Tongue (tissue), 1 donor: ENCODE measurements at regions not wholly inside any gene's neighbourhood (a gene's known extent, or its start where the extent isn't known, plus 50 kb on each side); places are given as distances from the start of the nearest gene placed in this dataset.
"Not testable (repeated sequence)": the region's sequence is repeated elsewhere in the genome, so short reads cannot be mapped to it uniquely, and the experiment has no call there.

Source experiments
- DNase-seq: peaks from one replicate; pipeline ENCODE4 v3.0.0-alpha.2; 2015

- DNase-seq, result peak; percentile 95
Measured at GRCh38 chr14:22386924-22387775, 201.9 kb downstream of the DAD1 start.

GRCh38 chr14:22384974-22385526 is 204.0 kb downstream of the DAD1 start:
- DNase-seq, result no peak

- DNase-seq, result no peak
Measured at GRCh38 chr14:22384167-22384549, 204.9 kb downstream of the DAD1 start.

- DNase-seq, result no peak
Measured at GRCh38 chr14:22383515-22384166, 205.4 kb downstream of the DAD1 start.

- DNase-seq, result no peak
Measured at GRCh38 chr14:22382955-22383354, 206.1 kb downstream of the DAD1 start.

- DNase-seq, result no peak
Measured at GRCh38 chr14:22382395-22382794, 206.6 kb downstream of the DAD1 start.

GRCh38 chr14:22381766-22382165 is 207.3 kb downstream of the DAD1 start:
- no peak for DNase-seq

GRCh38 chr14:22381408-22381760 is 207.6 kb downstream of the DAD1 start:
- no peak for DNase-seq

GRCh38 chr14:22380571-22381407 is 208.2 kb downstream of the DAD1 start:
- DNase-seq, result no peak

- no peak for DNase-seq
Measured at GRCh38 chr14:22379727-22380126, 209.3 kb downstream of the DAD1 start.

- DNase-seq, result no peak
Measured at GRCh38 chr14:22378181-22378580, 210.8 kb downstream of the DAD1 start.

- DNase-seq, result peak; percentile 79
Measured at GRCh38 chr14:22375321-22375930, 213.6 kb downstream of the DAD1 start.

- no peak for DNase-seq
Measured at GRCh38 chr14:22370084-22370847, 218.8 kb downstream of the DAD1 start.

- DNase-seq, result no peak
Measured at GRCh38 chr14:22358726-22359125, 230.3 kb downstream of the DAD1 start.

GRCh38 chr14:22349281-22349680 is 239.7 kb downstream of the DAD1 start:
- not testable (repeated sequence) for DNase-seq

- DNase-seq, result no peak
Measured at GRCh38 chr14:22344673-22345072, 244.4 kb downstream of the DAD1 start.

GRCh38 chr14:22344209-22344608 is 244.8 kb downstream of the DAD1 start:
- DNase-seq, result not testable (repeated sequence)

- DNase-seq, result no peak
Measured at GRCh38 chr14:22341049-22341448, 248.0 kb downstream of the DAD1 start.

GRCh38 chr14:22338917-22339715 is 249.9 kb downstream of the DAD1 start:
- peak; percentile 98 for DNase-seq

- DNase-seq, result no peak
Measured at GRCh38 chr14:22338381-22338780, 250.6 kb downstream of the DAD1 start.

GRCh38 chr14:22337938-22338337 is 251.1 kb downstream of the DAD1 start:
- no peak for DNase-seq
